GM12878 (cell line): ENCODE measurements at regions not wholly inside any gene's neighbourhood (a gene's known extent, or its start where the extent isn't known, plus 50 kb on each side); places are given as distances from the start of the nearest gene placed in this dataset.

Experiments used
- ATAC-seq: fragments of 200-7000 bp; cut with Tn5 transposase; 3 replicates; pipeline ENCODE4 v1.9.1; 2020; ENCODE audit warnings: mild to moderate bottlenecking, moderate library complexity
- BruUV-seq: library from RNA; stranded (reverse); fragments of 400-500 nt; replicated peaks from 2 replicates; lab custom pipeline; 2021; lab: Mats Ljungman, UMichigan
- CTCF ChIA-PET: fragments of 300-600 bp; sonication (Branson Sonifier 250); formaldehyde crosslinking; extraction: SDS; loops from one replicate; lab custom pipeline; 2021; ENCODE audit warnings: inconsistent platforms; lab: Yijun Ruan, JAX
- POLR2A ChIA-PET: fragments of 350-600 bp; formaldehyde crosslinking; extraction: SDS; loops from one replicate; lab custom pipeline; 2021; ENCODE audit warnings: inconsistent platforms; lab: Charles Lee
- RAD21 ChIA-PET: fragments of 300-600 bp; sonication (Branson Sonifier 250); formaldehyde crosslinking; loops from one replicate; lab custom pipeline; 2023; ENCODE audit warnings: antibody characterized with exemption; ENCODE audit not compliant: unreplicated experiment; lab: Charles Lee
- SMC1A ChIA-PET: fragments of 300-600 bp; sonication (Branson Sonifier 250); formaldehyde crosslinking; loops from one replicate; lab custom pipeline; 2023; ENCODE audit not compliant: unreplicated experiment, uncharacterized antibody; lab: Charles Lee
- DNase-seq: peaks from one replicate; pipeline ENCODE4 v3.0.0-alpha.2; 2011; ENCODE audit warnings: low read depth, low spot score
- FAIRE-seq: peaks from 3 replicates; lab custom pipeline; 2011; peaks lifted over from hg19 to GRCh38; lab: Jason Lieb, UNC
- H2AFZ ChIP-seq: 2 replicates; pipeline ENCODE4 v1.6.0; 2011; ENCODE audit warnings: low read depth, low read length, control low read depth; ENCODE audit not compliant: control insufficient read depth
- H3K27ac ChIP-seq: 2 replicates; pipeline ENCODE4 v1.5.1; 2011; ENCODE audit warnings: control low read depth; ENCODE audit not compliant: control insufficient read depth, insufficient read depth
- H3K27me3 ChIP-seq, 2 experiments: replicated peaks in 1 of 2; 2 replicates each; pipeline versions ENCODE4 v1.6.0 to v1.6.1; 2011; ENCODE audit warnings: low read length in 1 of 2; ENCODE audit not compliant: control insufficient read depth in 2 of 2, insufficient read depth in 2 of 2
- H3K36me3 ChIP-seq, 2 experiments: 2 replicates each; pipeline ENCODE4 v1.5.1; 2011; ENCODE audit warnings: low read length in 1 of 2; ENCODE audit not compliant: control insufficient read depth in 2 of 2, insufficient read depth in 2 of 2
- H3K4me1 ChIP-seq: 2 replicates; pipeline ENCODE4 v1.6.1; 2011; ENCODE audit warnings: mild to moderate bottlenecking, low read length, moderate library complexity, mixed read lengths; ENCODE audit not compliant: control insufficient read depth, insufficient read depth
- H3K4me2 ChIP-seq: 2 replicates; pipeline ENCODE4 v1.6.0; 2011; ENCODE audit warnings: control low read depth; ENCODE audit not compliant: control insufficient read depth, insufficient read depth
- H3K4me3 ChIP-seq: fragments of 200-600 bp; sonication (generic); 2 replicates; pipeline ENCODE4 v1.5.1; 2016
- H3K79me2 ChIP-seq: 2 replicates; pipeline ENCODE4 v1.6.0; 2011; ENCODE audit warnings: low read length; ENCODE audit not compliant: control insufficient read depth, insufficient read depth
- H3K9ac ChIP-seq: 2 replicates; pipeline ENCODE4 v1.8.0; 2011; ENCODE audit warnings: low read length, control low read depth, mixed read lengths; ENCODE audit not compliant: control insufficient read depth, insufficient read depth
- H3K9me3 ChIP-seq: replicated peaks from 3 replicates; pipeline ENCODE4 v1.5.1; 2011; ENCODE audit warnings: mild to moderate bottlenecking, low read length; ENCODE audit not compliant: control insufficient read depth, insufficient read depth
- H4K20me1 ChIP-seq: 2 replicates; pipeline ENCODE4 v1.6.0; 2011; ENCODE audit not compliant: control insufficient read depth, insufficient read depth
- ATF2 ChIP-seq: IDR thresholded peaks from 2 replicates; pipeline ENCODE4 v1.6.1; 2012; ENCODE audit warnings: low read length, inconsistent platforms
- ATF3 ChIP-seq: IDR thresholded peaks from 2 replicates; pipeline ENCODE4 v1.6.1; 2011; ENCODE audit warnings: low read depth, mild to moderate bottlenecking, low read length, moderate library complexity, borderline replicate concordance; ENCODE audit errors: extremely low read depth
- CBX3 ChIP-seq: fragments of 200-600 bp; sonication (generic); IDR thresholded peaks from 2 replicates; pipeline ENCODE4 v1.6.1; 2016; ENCODE audit warnings: low read depth, borderline replicate concordance
- CEBPB ChIP-seq, 2 experiments: fragments of 150-350 bp in 1 of 2; IDR thresholded peaks; 2 replicates each; pipeline ENCODE4 v1.6.1; 2012 to 2014; ENCODE audit warnings: low read depth in 2 of 2, low read length in 2 of 2, borderline replicate concordance in 1 of 2, inconsistent platforms in 1 of 2
- CUX1 ChIP-seq: IDR thresholded peaks from 2 replicates; pipeline ENCODE4 v1.6.1; 2012; ENCODE audit warnings: improper control_type of control experiment, low read depth, low read length; ENCODE audit not compliant: insufficient replicate concordance
- DPF2 ChIP-seq: fragments of 450-650 bp; IDR thresholded peaks from 2 replicates; pipeline ENCODE4 v1.6.1; 2017; ENCODE audit warnings: mild to moderate bottlenecking
- EGR1 ChIP-seq, 2 experiments: IDR thresholded peaks; 1 replicate in 1 of 2; 2 replicates in 1 of 2; pipeline ENCODE4 v1.6.1; 2011 to 2012; ENCODE audit warnings: low read depth in 2 of 2, low read length in 2 of 2, borderline replicate concordance in 1 of 2, mild to moderate bottlenecking in 1 of 2, moderate library complexity in 1 of 2
- FOS ChIP-seq: IDR thresholded peaks from 3 replicates; pipeline ENCODE4 v1.6.1; 2011; ENCODE audit warnings: borderline replicate concordance; ENCODE audit not compliant: insufficient read length; ENCODE audit errors: extremely low read depth
- GABPA ChIP-seq: IDR thresholded peaks from 2 replicates; pipeline ENCODE4 v1.6.1; 2014; ENCODE audit warnings: antibody characterized with exemption, low read depth, mild to moderate bottlenecking, inconsistent platforms
- IKZF1 ChIP-seq: fragments of 450-650 bp; conservative IDR thresholded peaks from 2 replicates; pipeline ENCODE4 v1.6.1; 2017; ENCODE audit warnings: antibody characterized with exemption, mild to moderate bottlenecking
- IKZF2 ChIP-seq, 2 experiments: fragments of 450-650 bp; IDR thresholded peaks; 2 replicates each; pipeline ENCODE4 v1.6.1; 2017; ENCODE audit warnings: mild to moderate bottlenecking in 2 of 2, moderate library complexity in 2 of 2
- JUNB ChIP-seq: IDR thresholded peaks from 2 replicates; pipeline ENCODE4 v1.6.1; 2016; ENCODE audit warnings: antibody characterized with exemption, mild to moderate bottlenecking
- NFYB ChIP-seq: IDR thresholded peaks from 2 replicates; pipeline ENCODE4 v1.6.1; 2011; ENCODE audit warnings: low read depth, mild to moderate bottlenecking, low read length, improper control_type of control experiment, moderate library complexity; ENCODE audit not compliant: insufficient read depth
- SRF ChIP-seq, 2 experiments: IDR thresholded peaks; 2 replicates each; pipeline ENCODE4 v1.6.1; 2011; ENCODE audit warnings: low read depth in 2 of 2, low read length in 2 of 2, mild to moderate bottlenecking in 1 of 2, moderate library complexity in 1 of 2
- SUZ12 ChIP-seq: fragments of 200-600 bp; sonication (generic); IDR thresholded peaks from one replicate; pipeline ENCODE4 v1.6.1; 2018; ENCODE audit warnings: antibody characterized with exemption, mild to moderate bottlenecking; ENCODE audit not compliant: unreplicated experiment
- WGBS: methylation state at CpG from one replicate; pipeline ENCODE4 v1.1.6; 2016; ENCODE audit warnings: low lambda C conversion rate; ENCODE audit not compliant: insufficient replicate concordance, insufficient coverage; ENCODE audit errors: missing lambda C conversion rate; 5-methylcytosine and 5-hydroxymethylcytosine counted together
- in situ Hi-C: fragments of 300-500 bp; cut with MboI; formaldehyde crosslinking; loops from 9 replicates; pipeline ENCODE4 v1.14.3; 2018; ENCODE audit warnings: mixed read lengths
- intact Hi-C: fragments of 100-400 bp; cut with micrococcal nuclease; formaldehyde crosslinking; loops from one replicate; pipeline ENCODE4 v1.14.2; 2022; ENCODE audit not compliant: unreplicated experiment

GRCh38 chr20:39835130-39835842 lies 853.8 kb downstream of the MAFB start:
- DNase-seq (no peak), ATAC-seq (no peak), FAIRE-seq (no peak)
- ChIA-PET SMC1A (interaction anchor here (0.8 to 1.3 kb wide), 3 partner anchors 10 to 39 kb away, joined by 3 to 6 read pairs (median 3); no protein-coding TSS in a partner anchor), POLR2A (no interaction called here), CTCF (interaction anchor here (0.9 to 1.0 kb wide), 2 partner anchors 37 to 546 kb away, joined by 3 to 5 read pairs; no protein-coding TSS in a partner anchor), RAD21 (interaction anchor here (1.1 kb wide), 1 partner anchor 14 kb away, joined by 5 read pairs; no protein-coding TSS in a partner anchor)
- Histone ChIP-seq H3K4me1 (peaks cover 3% of the 10 kb centered on the region), H3K4me3 (no peak overlapping the region), H3K36me3 (no peaks in the 10 kb centered on the region), H3K27ac (no peak overlapping the region), H3K9ac (no peak overlapping the region), H4K20me1 (no peaks in the 10 kb centered on the region), H3K9me3 (peaks cover 1% of the 10 kb centered on the region; the same call in 2 of the 3 replicates), H3K4me2 (no peak overlapping the region), H2AFZ (no peak overlapping the region), H3K27me3 (no peaks in the 10 kb centered on the region), H3K79me2 (no peaks in the 10 kb centered on the region)
- in situ Hi-C loops (no loop called here), intact Hi-C loops (no loop called here)
- BruUV-seq = no TSS peak
- WGBS = 75% methylated on average over 7 of the region's 7 CpGs
- TF ChIP-seq GABPA (no peak), SRF (IDR thresholded peaks at IDR 0.05; ENCODE audit: low read depth in 2 of 2, low read length in 2 of 2) (no peak), IKZF1 (no peak), ATF3 (no peak), CUX1 (no peak), FOS (no peak), SUZ12 (no peak), NFYB (no peak), EGR1 (IDR thresholded peaks at IDR 0.05; ENCODE audit: borderline replicate concordance in 1 of 2, low read depth in 2 of 2, low read length in 2 of 2) (no peak), CEBPB (IDR thresholded peaks at IDR 0.05; ENCODE audit: borderline replicate concordance in 1 of 2, low read depth in 2 of 2, low read length in 2 of 2) (no peak), JUNB (no peak), IKZF2 (IDR thresholded peaks at IDR 0.05) (no peak), ATF2 (no peak), DPF2 (no peak), CBX3 (no peak)
